NCI-H345 (cell line): ENCODE measurements at regions not wholly inside any gene's neighbourhood (a gene's known extent, or its start where the extent isn't known, plus 50 kb on each side); places are given as distances from the start of the nearest gene placed in this dataset.
"Not testable (repeated sequence)": the region's sequence is repeated elsewhere in the genome, so short reads cannot be mapped to it uniquely, and the experiment has no call there.

ENCODE experiments used
- DNase-seq: peaks from one replicate; lab custom pipeline; 2025; lab: John Stamatoyannopoulos, UW

- DNase-seq = no peak
Measured at GRCh38 chr3:191518861-191519260, 57.9 kb downstream of the PYDC2 start.

GRCh38 chr3:191521055-191521454 lies 60.1 kb downstream of the PYDC2 start:
- no peak for DNase-seq

GRCh38 chr3:191523148-191523547 lies 62.2 kb downstream of the PYDC2 start:
- DNase-seq = peak; percentile 87

GRCh38 chr3:191528589-191528988 lies 67.6 kb downstream of the PYDC2 start:
- no peak for DNase-seq

GRCh38 chr3:191529992-191530391 lies 69.0 kb downstream of the PYDC2 start:
- DNase-seq = no peak

GRCh38 chr3:191531434-191531972 lies 70.5 kb downstream of the PYDC2 start:
- DNase-seq = no peak

- DNase-seq = no peak
Measured at GRCh38 chr3:191543018-191543417, 82.1 kb downstream of the PYDC2 start.

- DNase-seq = no peak
Measured at GRCh38 chr3:191543897-191544296, 82.9 kb downstream of the PYDC2 start.

GRCh38 chr3:191549357-191549756 lies 88.4 kb downstream of the PYDC2 start:
- no peak for DNase-seq

- no peak for DNase-seq
Measured at GRCh38 chr3:191555037-191555436, 94.1 kb downstream of the PYDC2 start.

- no peak for DNase-seq
Measured at GRCh38 chr3:191557322-191557721, 96.4 kb downstream of the PYDC2 start.

- no peak for DNase-seq
Measured at GRCh38 chr3:191563722-191564121, 102.8 kb downstream of the PYDC2 start.

- no peak for DNase-seq
Measured at GRCh38 chr3:191566469-191566868, 105.5 kb downstream of the PYDC2 start.

- no peak for DNase-seq
Measured at GRCh38 chr3:191568206-191568605, 107.2 kb downstream of the PYDC2 start.

- DNase-seq = no peak
Measured at GRCh38 chr3:191592105-191592504, 131.1 kb downstream of the PYDC2 start.

- no peak for DNase-seq
Measured at GRCh38 chr3:191593486-191593885, 132.5 kb downstream of the PYDC2 start.

- DNase-seq = not testable (repeated sequence)
Measured at GRCh38 chr3:191615511-191615910, 154.5 kb downstream of the PYDC2 start.

GRCh38 chr3:191624299-191624698 lies 163.3 kb downstream of the PYDC2 start:
- no peak for DNase-seq

GRCh38 chr3:191627064-191627463 lies 166.1 kb downstream of the PYDC2 start:
- peak; percentile 76 for DNase-seq

GRCh38 chr3:191628571-191628970 lies 167.6 kb downstream of the PYDC2 start:
- no peak for DNase-seq

GRCh38 chr3:191631496-191631895 lies 170.5 kb downstream of the PYDC2 start:
- no peak for DNase-seq

- no peak for DNase-seq
Measured at GRCh38 chr3:191634902-191635301, 173.9 kb downstream of the PYDC2 start.

GRCh38 chr3:191637611-191638010 lies 176.6 kb downstream of the PYDC2 start:
- no peak for DNase-seq

GRCh38 chr3:191641789-191642188 lies 180.8 kb downstream of the PYDC2 start:
- no peak for DNase-seq

GRCh38 chr3:191644291-191644690 lies 183.3 kb downstream of the PYDC2 start:
- no peak for DNase-seq
